ENCODE measurements at regions not wholly inside any gene's neighbourhood (a gene's known extent, or its start where the extent isn't known, plus 50 kb on each side); places are given as distances from the start of the nearest gene placed in this dataset.

DNA sequence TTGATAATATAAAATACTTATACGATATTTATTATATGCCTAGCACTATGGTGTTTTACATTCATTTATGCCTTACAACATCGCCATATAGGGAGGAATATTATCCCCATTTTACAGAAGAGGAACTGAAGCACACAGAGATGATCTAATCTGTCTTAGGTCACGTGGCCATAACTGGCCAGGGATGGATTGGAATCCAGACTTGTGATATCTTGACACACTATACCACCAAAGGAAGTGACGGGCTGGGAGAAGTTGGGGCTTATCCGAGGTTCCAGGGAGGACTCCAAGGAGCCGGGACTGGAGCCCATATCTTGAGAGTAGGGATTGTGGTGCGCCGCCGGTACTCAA lies 129.8 kb downstream of the TMEM174 start:
- H3K4me1 ChIP-seq (ENCODE audit: control insufficient read depth, insufficient read depth, low read length) = peaks cover 17% of the 10 kb centered on the region
- H3K9me3 ChIP-seq (ENCODE audit: control insufficient read depth, low read length) = no peaks in the 10 kb centered on the region
- no peaks in the 10 kb centered on the region for H3K36me3 ChIP-seq (ENCODE audit: control insufficient read depth, insufficient read depth, low read length)
- H3K27me3 ChIP-seq (ENCODE audit: control insufficient read depth, insufficient read depth, low read length) = peaks cover 97% of the 10 kb centered on the region
- no peak overlapping the region for H3K4me3 ChIP-seq (ENCODE audit: low read length)
- H3K9ac ChIP-seq (ENCODE audit: low read length) = no peak overlapping the region

DNA sequence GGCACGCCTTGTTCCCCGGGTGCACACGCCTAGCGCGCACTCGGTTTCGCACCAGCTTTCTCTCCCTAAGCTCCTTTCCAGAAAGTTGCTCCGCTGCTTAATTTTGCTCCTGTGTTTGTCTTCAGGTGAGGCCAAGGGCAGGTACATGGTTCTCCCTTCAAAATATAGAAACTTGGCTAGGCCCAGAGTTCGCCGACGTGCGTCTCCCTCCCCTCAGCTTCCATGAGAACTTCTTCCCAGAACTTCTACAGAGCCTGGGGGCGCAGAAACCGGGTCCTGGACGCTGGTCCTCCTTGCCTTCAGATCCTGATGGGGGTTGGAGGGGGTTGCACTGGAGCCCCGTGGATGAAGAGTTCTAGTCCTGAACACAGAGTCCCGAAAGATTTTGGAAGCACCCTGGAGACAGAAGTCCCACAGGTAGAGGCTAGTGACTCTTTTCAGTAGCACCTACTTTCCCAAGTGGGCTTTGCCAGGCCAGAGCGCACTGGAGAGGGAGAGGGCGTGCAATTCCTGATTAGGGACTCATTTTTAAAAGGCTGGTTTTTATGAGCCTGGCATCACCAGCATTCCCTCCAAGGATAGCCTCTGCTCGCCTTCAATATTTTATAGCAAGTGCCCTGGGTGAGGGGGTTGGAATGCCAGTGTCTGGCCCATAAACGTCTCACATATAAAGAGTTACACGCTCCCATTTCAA lies 128.4 kb downstream of the TMEM174 start:
- H3K4me1 ChIP-seq (ENCODE audit: control insufficient read depth, insufficient read depth, low read length) = peaks cover 21% of the 10 kb centered on the region
- no peak overlapping the region for H3K4me3 ChIP-seq (ENCODE audit: low read length)
- peaks cover 99% of the 10 kb centered on the region for H3K27me3 ChIP-seq (ENCODE audit: control insufficient read depth, insufficient read depth, low read length)

DNA sequence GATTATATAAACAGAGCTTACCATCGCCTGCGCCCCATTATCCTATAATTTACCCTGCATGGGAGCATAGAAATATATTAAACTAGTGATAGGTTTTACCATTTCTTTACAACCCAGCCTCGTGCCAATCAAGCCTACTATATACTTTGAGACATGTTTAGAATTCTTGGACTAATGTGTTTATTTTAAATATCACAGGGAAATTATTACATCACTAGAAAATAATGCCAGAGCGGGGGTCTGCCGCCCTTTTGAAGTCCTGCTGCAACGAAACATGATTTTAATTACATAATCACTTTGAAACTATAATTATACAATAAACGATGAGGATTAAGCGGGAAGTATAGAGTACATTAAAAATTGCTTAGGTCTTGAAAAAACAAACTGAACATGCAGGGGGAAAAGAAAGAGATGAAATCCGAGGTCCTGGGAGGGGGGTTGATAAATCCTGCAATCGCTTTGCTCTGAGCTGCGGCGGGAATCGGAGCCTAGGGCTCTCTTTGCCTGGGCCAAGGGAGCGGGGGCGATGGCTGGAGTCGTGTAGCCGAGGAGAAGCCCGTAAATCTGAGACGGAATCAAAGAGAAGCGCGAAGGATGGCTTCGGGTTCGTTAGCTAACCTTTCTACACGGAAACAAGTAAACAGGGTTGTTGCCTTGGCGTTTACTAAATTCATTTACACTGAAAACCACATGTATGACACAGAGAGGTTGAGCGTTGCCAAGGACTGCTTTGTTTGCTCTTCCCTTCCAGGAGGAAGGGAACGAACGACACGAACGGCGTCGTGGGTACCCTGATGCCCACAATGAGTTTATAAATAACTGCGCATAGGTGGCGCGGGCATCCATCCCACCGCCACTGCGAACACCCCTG lies 127.6 kb downstream of the TMEM174 start:
- Histone ChIP-seq H3K9me3 (ENCODE audit: control insufficient read depth, low read length) (no peaks in the 10 kb centered on the region), H3K27me3 (ENCODE audit: control insufficient read depth, insufficient read depth, low read length) (peaks cover 99% of the 10 kb centered on the region)

More for the DNA sequence above, 128.4 kb downstream of the TMEM174 start:
- H3K9ac ChIP-seq (ENCODE audit: low read length) = no peak overlapping the region
- H3K9me3 ChIP-seq (ENCODE audit: control insufficient read depth, low read length) = no peaks in the 10 kb centered on the region
- no peaks in the 10 kb centered on the region for H3K36me3 ChIP-seq (ENCODE audit: control insufficient read depth, insufficient read depth, low read length)

DNA sequence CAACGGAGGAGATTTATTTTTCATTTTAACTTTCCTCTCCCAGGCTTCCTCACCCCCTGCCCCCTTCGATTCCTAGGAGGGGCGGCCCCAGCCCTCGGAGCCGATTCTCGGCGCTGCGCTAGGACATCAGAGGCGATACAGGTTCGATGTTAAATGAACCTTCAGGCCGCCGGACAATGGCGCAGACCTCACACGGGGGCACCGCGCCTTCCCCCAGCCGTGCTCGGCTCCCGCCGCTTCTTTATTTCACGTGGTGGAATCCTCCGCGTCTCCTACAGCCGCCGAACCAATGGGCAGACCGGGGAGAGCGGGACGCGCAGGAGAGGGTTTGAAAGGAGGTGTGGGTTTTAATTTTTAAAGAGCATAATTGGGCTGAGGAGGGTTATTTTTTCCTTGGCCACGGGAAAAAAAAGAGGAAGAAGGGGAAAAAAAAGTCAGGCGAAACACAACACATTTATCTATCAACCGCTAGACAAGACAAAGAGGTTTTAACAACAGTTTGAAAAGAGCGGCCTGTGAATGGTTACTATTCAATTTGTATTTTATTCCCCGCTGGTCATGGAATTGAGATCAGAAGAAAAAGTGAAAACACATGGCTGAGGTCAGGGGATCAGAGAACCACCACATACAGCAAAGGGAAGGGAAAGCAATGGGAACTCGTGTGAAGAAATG lies 126.8 kb downstream of the TMEM174 start:
- H3K36me3 ChIP-seq (ENCODE audit: control insufficient read depth, insufficient read depth, low read length) = no peaks in the 10 kb centered on the region
- H3K9me3 ChIP-seq (ENCODE audit: control insufficient read depth, low read length) = no peaks in the 10 kb centered on the region
- no peak overlapping the region for H3K4me3 ChIP-seq (ENCODE audit: low read length)
- H3K4me1 ChIP-seq (ENCODE audit: control insufficient read depth, insufficient read depth, low read length) = peaks cover 21% of the 10 kb centered on the region
- H3K27me3 ChIP-seq (ENCODE audit: control insufficient read depth, insufficient read depth, low read length) = peaks cover 97% of the 10 kb centered on the region
- H3K9ac ChIP-seq (ENCODE audit: low read length) = no peak overlapping the region

More for the DNA sequence above, 127.6 kb downstream of the TMEM174 start:
- no peaks in the 10 kb centered on the region for H3K36me3 ChIP-seq (ENCODE audit: control insufficient read depth, insufficient read depth, low read length)
- H3K4me1 ChIP-seq (ENCODE audit: control insufficient read depth, insufficient read depth, low read length) = peaks cover 21% of the 10 kb centered on the region
- H3K4me3 ChIP-seq (ENCODE audit: low read length) = no peak overlapping the region
- H3K9ac ChIP-seq (ENCODE audit: low read length) = no peak overlapping the region

DNA sequence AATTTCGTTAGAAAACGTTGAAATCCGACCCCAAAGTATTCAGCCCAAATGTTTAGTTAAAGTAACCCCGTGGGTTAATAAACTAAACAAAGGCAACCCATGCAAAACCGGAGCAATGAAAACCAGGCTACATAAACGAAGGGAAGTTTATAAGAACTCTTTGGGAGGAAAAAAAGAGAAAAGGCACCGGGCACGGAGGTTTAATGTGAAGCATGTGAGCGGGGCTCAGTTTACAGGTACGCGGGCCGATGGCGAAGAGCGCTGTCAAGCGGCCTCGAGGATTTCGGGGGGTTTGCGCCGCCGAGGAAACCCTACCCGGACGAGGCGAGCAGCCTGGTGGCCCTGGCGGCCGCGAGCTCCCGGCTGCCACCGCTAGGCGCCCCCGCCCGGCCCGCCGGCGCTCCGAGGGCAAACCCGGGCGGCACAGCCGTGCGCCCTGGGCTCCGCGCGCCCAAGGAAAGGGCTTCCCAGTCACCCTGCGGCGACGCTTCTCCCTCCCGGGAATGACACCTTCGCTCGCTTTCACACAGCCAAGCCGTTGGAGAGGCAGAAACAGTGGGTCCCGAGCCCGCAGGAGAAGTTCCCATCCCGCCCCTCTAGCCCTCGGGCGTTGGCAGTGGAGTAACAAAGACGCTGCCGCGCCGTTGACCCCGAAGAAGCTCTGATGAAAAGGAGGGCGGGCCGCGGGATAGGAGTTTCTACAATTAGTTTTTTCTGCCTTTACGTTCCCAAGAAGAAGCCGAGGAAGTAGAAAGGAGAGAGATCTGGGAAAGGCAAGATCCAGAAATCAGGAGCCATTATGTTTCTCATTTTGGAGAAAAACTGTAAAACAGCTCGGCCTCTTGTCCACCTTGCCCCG lies 126.0 kb downstream of the TMEM174 start:
- Histone ChIP-seq H3K9ac (ENCODE audit: low read length) (no peak overlapping the region), H3K4me3 (ENCODE audit: low read length) (no peak overlapping the region), H3K27me3 (ENCODE audit: control insufficient read depth, insufficient read depth, low read length) (peaks cover 96% of the 10 kb centered on the region), H3K4me1 (ENCODE audit: control insufficient read depth, insufficient read depth, low read length) (peaks cover 21% of the 10 kb centered on the region), H3K36me3 (ENCODE audit: control insufficient read depth, insufficient read depth, low read length) (no peaks in the 10 kb centered on the region), H3K9me3 (ENCODE audit: control insufficient read depth, low read length) (no peaks in the 10 kb centered on the region)

DNA sequence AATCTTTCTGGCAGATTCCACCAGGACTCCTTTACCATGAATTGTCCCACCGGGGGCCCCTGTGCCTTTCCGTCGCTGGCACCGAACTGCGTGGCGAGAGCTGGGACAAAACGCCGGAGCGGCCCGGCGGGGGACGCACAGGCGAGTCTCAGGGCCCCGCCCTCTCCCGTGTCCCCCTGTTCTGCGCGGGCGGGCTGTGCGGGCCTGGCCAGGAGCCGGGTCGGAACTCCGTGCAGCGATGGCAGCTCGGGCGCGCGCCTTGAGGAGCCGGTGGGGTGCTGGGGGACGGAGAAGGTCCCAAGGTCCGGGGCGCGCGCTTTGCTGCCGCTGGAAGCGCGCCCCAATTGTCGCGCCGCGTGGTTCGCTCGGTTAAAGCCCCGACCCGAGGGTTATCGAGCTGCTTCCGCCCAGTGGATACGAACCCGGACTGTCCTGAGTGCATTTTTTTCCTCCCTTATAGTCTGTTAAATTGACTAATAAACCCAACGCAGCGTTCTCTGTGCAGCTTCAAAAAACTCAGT lies 125.3 kb downstream of the TMEM174 start:
- H3K4me1 ChIP-seq (ENCODE audit: control insufficient read depth, insufficient read depth, low read length) = peaks cover 18% of the 10 kb centered on the region
- peaks cover 93% of the 10 kb centered on the region for H3K27me3 ChIP-seq (ENCODE audit: control insufficient read depth, insufficient read depth, low read length)
- no peak overlapping the region for H3K9ac ChIP-seq (ENCODE audit: low read length)
- no peaks in the 10 kb centered on the region for H3K9me3 ChIP-seq (ENCODE audit: control insufficient read depth, low read length)
- H3K36me3 ChIP-seq (ENCODE audit: control insufficient read depth, insufficient read depth, low read length) = no peaks in the 10 kb centered on the region
- H3K4me3 ChIP-seq (ENCODE audit: low read length) = no peak overlapping the region

DNA sequence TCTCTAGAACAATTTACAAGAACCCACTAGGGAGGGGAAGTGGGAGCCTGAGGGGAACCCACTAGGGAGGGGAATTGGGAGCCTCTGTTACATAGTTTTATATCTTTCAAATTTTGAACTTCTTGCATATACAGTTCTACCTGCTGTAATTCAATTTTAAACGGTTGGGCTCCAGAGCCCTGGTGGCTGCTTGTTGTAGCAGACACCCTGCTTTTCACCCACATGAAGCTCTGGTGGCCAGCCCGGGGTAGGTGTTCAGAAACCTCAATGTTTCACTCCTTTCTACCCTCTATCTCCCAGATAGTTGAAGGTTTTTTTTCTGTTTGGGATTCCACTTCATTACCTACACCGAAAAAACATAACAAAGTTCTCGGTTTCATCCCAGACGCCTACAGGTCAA lies 124.4 kb downstream of the TMEM174 start:
- Histone ChIP-seq H3K27me3 (ENCODE audit: control insufficient read depth, insufficient read depth, low read length) (peaks cover 86% of the 10 kb centered on the region), H3K4me1 (ENCODE audit: control insufficient read depth, insufficient read depth, low read length) (peaks cover 13% of the 10 kb centered on the region), H3K4me3 (ENCODE audit: low read length) (no peak overlapping the region)

DNA sequence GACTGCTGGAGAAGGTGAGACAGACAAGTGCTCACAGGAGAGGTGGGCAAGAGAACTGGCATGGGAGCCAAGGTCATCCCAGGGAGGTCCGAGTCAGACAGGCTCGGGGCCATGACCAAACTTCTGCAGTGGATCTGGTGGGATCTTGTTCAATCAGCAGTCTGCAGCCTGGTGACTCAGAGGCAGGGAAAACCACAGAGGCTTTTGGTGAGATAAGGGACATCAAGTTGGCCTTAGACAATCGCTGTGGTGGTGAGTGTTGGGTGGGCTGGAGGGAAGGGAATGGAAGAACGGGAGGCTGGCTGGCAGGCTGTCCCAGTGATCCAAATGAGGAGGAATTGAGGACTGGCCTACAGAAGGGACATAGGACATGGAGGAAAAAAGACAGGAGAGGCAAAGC lies 123.8 kb downstream of the TMEM174 start:
- no peak overlapping the region for H3K9ac ChIP-seq (ENCODE audit: low read length)
- H3K27me3 ChIP-seq (ENCODE audit: control insufficient read depth, insufficient read depth, low read length) = peaks cover 85% of the 10 kb centered on the region
- H3K36me3 ChIP-seq (ENCODE audit: control insufficient read depth, insufficient read depth, low read length) = no peaks in the 10 kb centered on the region
- H3K4me1 ChIP-seq (ENCODE audit: control insufficient read depth, insufficient read depth, low read length) = peaks cover 13% of the 10 kb centered on the region
- H3K9me3 ChIP-seq (ENCODE audit: control insufficient read depth, low read length) = no peaks in the 10 kb centered on the region
- no peak overlapping the region for H3K4me3 ChIP-seq (ENCODE audit: low read length)

More for the DNA sequence above, 124.4 kb downstream of the TMEM174 start:
- no peaks in the 10 kb centered on the region for H3K9me3 ChIP-seq (ENCODE audit: control insufficient read depth, low read length)
- no peak overlapping the region for H3K9ac ChIP-seq (ENCODE audit: low read length)
- H3K36me3 ChIP-seq (ENCODE audit: control insufficient read depth, insufficient read depth, low read length) = no peaks in the 10 kb centered on the region

DNA sequence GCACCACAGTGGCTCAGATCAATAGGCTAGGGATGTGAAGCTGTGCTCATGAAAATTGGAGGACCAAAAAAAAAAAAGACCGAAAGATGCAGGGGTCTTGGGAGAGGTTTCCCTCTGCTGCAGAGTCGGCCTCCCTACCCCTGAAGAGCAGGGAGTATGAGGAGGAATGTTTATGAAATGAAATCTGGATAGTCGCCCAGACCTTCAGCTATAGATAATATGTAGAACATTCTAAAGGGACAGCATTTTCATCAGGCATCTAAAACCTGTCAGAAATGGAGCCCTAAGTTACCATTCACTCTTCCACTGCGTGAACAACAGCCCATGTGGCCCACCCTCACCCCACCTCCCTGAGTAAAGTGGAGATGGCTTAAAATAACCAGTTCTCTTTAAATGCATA lies 122.9 kb downstream of the TMEM174 start:
- Histone ChIP-seq H3K9me3 (ENCODE audit: control insufficient read depth, low read length) (no peaks in the 10 kb centered on the region), H3K27me3 (ENCODE audit: control insufficient read depth, insufficient read depth, low read length) (peaks cover 85% of the 10 kb centered on the region), H3K9ac (ENCODE audit: low read length) (no peak overlapping the region)

DNA sequence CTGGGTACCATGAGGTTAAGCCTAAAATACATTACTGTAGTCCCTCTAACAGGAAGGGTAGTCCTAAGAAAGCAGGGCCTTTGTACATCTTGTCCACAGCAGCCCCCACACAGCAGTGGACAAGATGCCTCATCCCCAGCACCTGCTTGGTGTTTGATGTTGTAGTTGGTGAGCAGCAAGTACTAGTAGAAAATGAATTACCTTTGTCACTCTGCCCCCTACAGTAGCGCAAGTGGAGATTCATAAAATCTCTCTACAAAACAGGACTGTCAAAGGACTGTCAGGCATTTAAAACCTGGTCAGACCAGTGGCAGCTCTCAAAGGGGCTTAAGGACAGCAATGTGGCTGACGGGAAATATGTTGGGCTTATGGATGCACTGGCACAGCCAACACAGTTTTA lies 122.5 kb downstream of the TMEM174 start:
- no peak overlapping the region for H3K4me3 ChIP-seq (ENCODE audit: low read length)
- peaks cover 13% of the 10 kb centered on the region for H3K4me1 ChIP-seq (ENCODE audit: control insufficient read depth, insufficient read depth, low read length)
- no peak overlapping the region for H3K9ac ChIP-seq (ENCODE audit: low read length)
- H3K36me3 ChIP-seq (ENCODE audit: control insufficient read depth, insufficient read depth, low read length) = no peaks in the 10 kb centered on the region
- H3K27me3 ChIP-seq (ENCODE audit: control insufficient read depth, insufficient read depth, low read length) = peaks cover 82% of the 10 kb centered on the region
- H3K9me3 ChIP-seq (ENCODE audit: control insufficient read depth, low read length) = no peaks in the 10 kb centered on the region

More for the DNA sequence above, 122.9 kb downstream of the TMEM174 start:
- peaks cover 13% of the 10 kb centered on the region for H3K4me1 ChIP-seq (ENCODE audit: control insufficient read depth, insufficient read depth, low read length)
- no peaks in the 10 kb centered on the region for H3K36me3 ChIP-seq (ENCODE audit: control insufficient read depth, insufficient read depth, low read length)
- no peak overlapping the region for H3K4me3 ChIP-seq (ENCODE audit: low read length)

DNA sequence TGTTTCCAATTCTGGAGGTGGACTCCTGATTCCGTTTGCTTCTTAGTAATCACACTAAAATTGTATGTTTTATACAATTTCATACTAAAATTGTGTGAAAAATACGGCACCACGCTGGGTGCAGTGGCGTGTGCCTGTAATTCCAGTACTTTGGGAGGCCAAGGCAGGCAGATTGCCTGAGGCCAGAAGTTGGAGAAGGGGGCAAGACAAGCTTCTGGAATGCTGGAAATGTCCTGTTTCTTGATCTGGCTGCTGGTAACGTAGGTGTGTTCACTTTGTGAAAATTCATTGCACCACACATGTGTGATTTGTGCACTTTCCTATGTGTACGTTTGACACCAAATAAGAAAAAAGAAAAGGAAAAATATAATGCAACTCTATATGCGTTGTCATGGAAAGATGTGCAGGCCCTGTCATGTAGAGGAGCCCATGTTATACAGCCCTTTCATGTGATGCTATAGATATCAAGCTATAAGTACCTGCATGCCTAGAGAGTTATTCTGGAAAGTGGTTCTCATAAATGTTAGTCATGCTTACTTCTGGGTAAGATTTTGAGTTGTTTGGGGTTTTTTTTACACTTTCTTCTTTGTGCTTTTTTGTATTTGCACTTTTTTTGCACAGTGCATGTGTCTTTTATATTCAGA lies 119.9 kb downstream of the TMEM174 start:
- Histone ChIP-seq H3K27me3 (ENCODE audit: control insufficient read depth, insufficient read depth, low read length) (peaks cover 57% of the 10 kb centered on the region), H3K9ac (ENCODE audit: low read length) (no peak overlapping the region), H3K4me3 (ENCODE audit: low read length) (no peak overlapping the region), H3K4me1 (ENCODE audit: control insufficient read depth, insufficient read depth, low read length) (peaks cover 5% of the 10 kb centered on the region), H3K36me3 (ENCODE audit: control insufficient read depth, insufficient read depth, low read length) (no peaks in the 10 kb centered on the region), H3K9me3 (ENCODE audit: control insufficient read depth, low read length) (no peaks in the 10 kb centered on the region)
